Omental fat pad (tissue), 1 donor: ENCODE measurements at regions not wholly inside any gene's neighbourhood (a gene's known extent, or its start where the extent isn't known, plus 50 kb on each side); places are given as distances from the start of the nearest gene placed in this dataset.
"Not testable (repeated sequence)": the region's sequence is repeated elsewhere in the genome, so short reads cannot be mapped to it uniquely, and the experiment has no call there.

Experiments
- ATAC-seq: fragments of 150-250 bp; one replicate; pipeline ENCODE4 v1.9.1; 2016; ENCODE audit warnings: mild to moderate bottlenecking, moderate library complexity; ENCODE audit not compliant: low FRiP score
- DNase-seq: peaks from one replicate; pipeline ENCODE4 v3.0.0-alpha.2; 2019; ENCODE audit warnings: low spot score

DNA sequence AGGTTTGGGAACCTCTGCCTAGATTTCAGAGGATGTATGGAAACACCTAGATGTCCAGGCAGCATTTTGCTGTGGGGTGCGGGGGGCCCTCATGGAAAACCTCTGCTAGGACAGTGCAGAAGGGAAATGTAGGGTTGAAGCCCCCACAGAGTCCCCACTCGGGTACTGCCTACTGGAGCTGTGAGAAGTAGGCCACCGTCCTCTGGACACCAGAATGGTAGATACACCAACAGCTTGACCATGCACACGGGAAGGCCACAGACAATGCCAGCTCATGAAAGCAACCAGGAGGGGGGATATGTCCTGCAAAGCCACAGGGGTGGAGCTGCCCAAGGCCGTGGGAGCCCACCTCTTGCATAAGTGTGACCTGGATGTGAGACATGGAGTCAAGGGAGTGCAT, 1336.5 kb downstream of the SPATA31A7 start:
- ATAC-seq, DNase-seq: not testable (repeated sequence)

DNA sequence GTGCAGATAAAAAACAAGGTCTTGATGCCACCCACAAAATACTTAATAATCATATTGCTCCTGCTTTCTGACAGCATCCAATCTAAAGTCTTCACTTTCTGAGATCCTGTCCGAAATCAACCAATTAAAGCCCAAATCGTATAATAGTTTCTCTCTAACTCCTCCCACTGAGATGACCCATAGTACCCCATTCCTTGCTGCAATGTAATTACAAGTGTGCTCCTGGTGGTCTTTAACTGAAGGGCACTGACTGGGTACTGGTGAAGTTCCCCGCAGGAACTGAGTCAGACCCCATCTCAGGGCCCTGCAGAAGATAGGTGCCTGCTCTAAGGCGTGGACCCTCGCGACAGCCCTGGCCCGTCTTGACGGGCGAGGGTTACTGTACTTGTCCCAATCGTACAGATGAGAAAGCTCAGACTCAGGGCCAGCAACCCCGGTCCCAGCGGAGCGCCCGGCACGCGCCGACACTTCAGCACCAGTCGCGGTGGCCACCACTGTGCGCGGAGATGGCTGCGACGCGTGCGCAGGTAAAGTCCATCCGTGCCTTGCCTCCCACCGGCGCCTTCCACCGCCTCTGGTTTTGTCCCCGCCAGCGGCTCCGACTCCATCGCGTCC, 1342.4 kb downstream of the SPATA31A7 start:
- DNase-seq, ATAC-seq: not testable (repeated sequence)

GRCh38 chr9:62532777-62533173, 1342.9 kb downstream of the SPATA31A7 start:
- DNase-seq, ATAC-seq: not testable (repeated sequence)

- not testable (repeated sequence) for DNase-seq
- ATAC-seq: peak; percentile 64
Observed at GRCh38 chr9:62550539-62550938, 1360.7 kb downstream of the SPATA31A7 start.

DNA sequence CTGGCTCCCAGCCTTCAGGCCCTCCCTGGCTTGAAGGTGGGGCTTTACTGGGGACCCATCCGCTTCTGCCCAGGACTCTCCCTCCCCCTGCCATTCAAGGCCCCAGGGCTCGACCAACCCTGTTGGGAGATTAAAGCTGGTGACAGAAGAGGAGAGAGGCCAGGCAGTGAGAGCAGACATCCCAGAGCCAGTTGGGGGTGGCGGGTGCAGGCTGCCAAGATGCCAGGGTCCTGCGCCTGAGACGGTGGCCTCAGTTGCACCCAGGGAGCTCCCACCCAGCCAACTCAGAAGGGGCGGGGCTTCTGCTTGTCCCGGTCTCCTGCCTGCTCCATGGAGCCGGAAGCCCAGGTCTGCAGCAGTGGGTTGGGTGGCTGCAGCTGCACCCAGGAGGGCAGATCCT, 1370.8 kb downstream of the SPATA31A7 start:
- not testable (repeated sequence) for ATAC-seq, DNase-seq

DNA sequence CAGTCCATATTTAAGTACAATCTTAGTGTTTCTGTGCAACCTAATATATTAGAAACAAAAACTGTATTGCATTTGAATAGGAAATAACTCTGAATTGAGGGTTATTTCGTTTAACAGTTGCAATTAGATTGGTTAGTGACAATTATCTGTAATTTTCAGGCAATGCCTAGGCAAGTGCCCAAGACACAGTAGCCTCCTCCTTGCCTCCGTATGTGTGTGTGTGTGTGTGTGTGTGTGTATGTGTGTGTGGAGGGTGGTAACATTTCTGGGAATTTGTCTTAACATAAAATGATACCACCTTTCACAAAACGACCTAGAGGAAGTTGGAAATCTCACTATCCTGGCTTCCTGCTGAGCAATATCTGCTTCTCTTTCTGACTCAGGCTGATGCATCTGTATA, 1375.3 kb downstream of the SPATA31A7 start:
- not testable (repeated sequence) for DNase-seq, ATAC-seq

DNA sequence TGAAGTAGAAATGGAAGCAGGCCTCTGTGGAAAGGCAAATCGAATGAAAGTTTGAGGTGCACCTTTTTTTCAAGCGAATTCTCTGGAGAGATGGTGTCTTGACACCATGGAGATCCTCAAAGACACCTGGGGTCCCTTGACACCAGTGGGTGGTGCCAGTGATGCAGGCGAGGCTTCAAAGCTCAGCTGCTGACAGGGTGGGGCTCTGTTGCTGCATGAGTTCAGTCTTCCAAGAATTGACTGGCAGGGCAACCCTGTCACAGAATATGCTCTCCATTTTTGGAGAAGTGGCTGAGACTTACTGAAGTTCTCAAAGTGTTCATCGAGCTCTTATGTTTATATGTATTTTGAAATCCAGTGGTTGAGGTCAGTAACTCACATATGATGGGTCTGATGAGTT, 1376.6 kb downstream of the SPATA31A7 start:
- not testable (repeated sequence) for DNase-seq, ATAC-seq

- DNase-seq, ATAC-seq: not testable (repeated sequence)
Observed at GRCh38 chr9:62597128-62597527, 1407.3 kb downstream of the SPATA31A7 start.
